T-helper 1 cell treated with Interleukin-12 subunit alpha and Interleukin-12 subunit beta and Interleukin-4 antibody, amounts not matched to agents 30 μg/mL and 1 μg/mL, for 36 hours (primary cell): ENCODE measurements at regions not wholly inside any gene's neighbourhood (a gene's known extent, or its start where the extent isn't known, plus 50 kb on each side); places are given as distances from the start of the nearest gene placed in this dataset.
A peak's percentile ranks its signal among the peaks of the same experiment; 100 is the strongest.

Experiments
- H3K27ac Mint-ChIP-seq: one replicate; pipeline ENCODE4 v1.8.0; 2021; ENCODE audit warnings: mild to moderate bottlenecking, mixed read lengths
- H3K27me3 Mint-ChIP-seq: one replicate; pipeline ENCODE4 v1.8.0; 2021; ENCODE audit warnings: low read depth, mixed read lengths
- H3K36me3 Mint-ChIP-seq: one replicate; pipeline ENCODE4 v1.8.0; 2021; ENCODE audit warnings: low read depth, mixed read lengths
- H3K4me1 Mint-ChIP-seq: one replicate; pipeline ENCODE4 v1.8.0; 2021; ENCODE audit warnings: low read depth, mixed read lengths
- H3K4me3 Mint-ChIP-seq: one replicate; pipeline ENCODE4 v1.8.0; 2021; ENCODE audit warnings: mild to moderate bottlenecking, moderate library complexity, mixed read lengths
- H3K9me3 Mint-ChIP-seq: one replicate; pipeline ENCODE4 v1.8.0; 2021; ENCODE audit warnings: mixed read lengths

DNA sequence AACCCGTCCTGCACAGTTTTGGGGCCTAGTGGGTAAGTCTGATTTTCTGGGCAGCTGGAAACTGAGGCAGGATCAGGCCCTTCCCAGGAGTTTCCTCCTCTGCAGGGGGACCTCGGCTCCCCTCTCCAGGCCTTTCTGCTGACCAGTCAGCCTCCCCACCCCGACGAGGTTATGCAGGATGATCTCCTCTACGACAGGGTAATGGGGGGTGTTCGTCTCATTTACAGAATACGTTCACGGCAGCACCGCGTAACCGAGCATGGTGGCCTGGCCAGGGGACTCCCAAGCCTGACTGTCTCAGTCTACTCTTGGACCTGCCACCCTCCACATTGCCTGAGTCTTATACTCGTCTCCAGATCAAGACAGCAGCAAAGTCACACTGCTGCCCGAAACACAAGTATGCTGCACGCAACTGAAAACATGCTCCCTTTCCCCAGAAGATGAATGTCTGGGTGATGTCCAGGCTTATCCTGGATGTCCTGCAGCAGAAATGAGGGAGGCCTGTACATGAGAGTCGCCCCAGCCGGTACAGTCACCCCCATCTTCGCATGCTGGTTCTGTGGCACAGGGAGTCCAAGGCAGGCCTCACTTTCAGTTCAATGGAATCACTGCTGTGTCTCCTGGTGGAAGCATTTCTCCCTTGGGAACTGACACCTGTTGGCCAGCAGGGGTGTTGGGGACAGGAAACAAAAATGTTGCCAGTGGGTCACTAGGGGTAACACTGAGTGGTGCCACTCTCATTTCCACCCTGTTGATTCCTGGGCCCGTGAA is 120.8 kb downstream of the SOX1 start:
- no peak overlapping the region for H3K4me3 Mint-ChIP-seq
- H3K9me3 Mint-ChIP-seq: no peaks in the 10 kb centered on the region
- H3K36me3 Mint-ChIP-seq: no peaks in the 10 kb centered on the region
- H3K27ac Mint-ChIP-seq: no peak overlapping the region
- no peaks in the 10 kb centered on the region for H3K4me1 Mint-ChIP-seq
- no peaks in the 10 kb centered on the region for H3K27me3 Mint-ChIP-seq

DNA sequence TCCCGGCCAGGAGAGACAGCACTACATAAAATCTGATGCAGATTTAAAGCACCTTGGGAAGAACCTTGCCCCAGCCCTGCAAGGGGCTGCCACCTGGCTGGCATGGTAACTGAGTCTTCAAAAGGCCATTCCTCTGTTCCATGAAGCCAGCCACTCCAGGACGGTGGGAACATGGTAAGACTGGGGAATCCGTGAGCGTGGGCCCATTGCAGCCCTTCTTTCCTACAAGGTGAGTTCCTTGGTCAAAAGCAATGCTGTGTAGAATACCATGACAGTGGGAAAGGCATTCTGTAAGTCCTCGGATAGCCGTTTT is 121.3 kb downstream of the SOX1 start:
- Mint-ChIP-seq H3K36me3 (no peaks in the 10 kb centered on the region), H3K9me3 (no peaks in the 10 kb centered on the region), H3K4me1 (no peaks in the 10 kb centered on the region), H3K27me3 (no peaks in the 10 kb centered on the region), H3K4me3 (no peak overlapping the region), H3K27ac (no peak overlapping the region)

DNA sequence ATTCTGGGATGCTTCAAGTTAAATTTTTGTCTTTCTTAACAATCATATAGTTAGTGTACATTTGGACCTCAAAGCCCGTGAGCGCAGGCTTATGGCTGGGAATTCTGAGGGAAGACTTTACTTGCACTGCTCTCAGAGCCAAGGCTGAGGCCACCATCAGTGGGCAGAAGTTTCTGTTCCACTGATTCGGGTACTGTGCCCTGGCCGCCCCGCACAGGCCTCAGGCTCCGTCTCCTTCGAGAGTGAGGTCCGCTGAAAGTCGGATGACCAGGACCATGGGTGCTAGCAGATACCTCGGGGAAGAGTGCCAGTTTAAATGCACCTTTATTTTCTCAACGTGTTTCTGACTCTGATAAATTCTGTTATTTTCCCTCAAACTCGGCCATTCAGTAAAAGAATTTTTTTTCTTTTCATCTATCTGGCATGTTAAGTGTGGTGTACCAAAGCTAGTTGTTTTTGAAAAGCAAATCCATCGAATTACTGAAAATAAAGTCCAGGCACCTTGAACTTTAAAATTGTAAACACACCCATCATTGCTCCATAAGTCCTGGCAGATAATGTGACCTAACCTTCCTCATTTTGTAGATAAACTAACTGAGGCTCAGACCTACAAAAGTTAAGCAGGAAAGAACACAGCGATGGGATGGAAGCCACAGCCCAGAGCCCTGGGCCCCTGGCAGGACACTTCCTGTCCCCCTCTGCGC is 126.7 kb downstream of the SOX1 start:
- H3K4me3 Mint-ChIP-seq: no peak overlapping the region
- H3K27ac Mint-ChIP-seq: no peak overlapping the region
- no peaks in the 10 kb centered on the region for H3K36me3 Mint-ChIP-seq
- no peaks in the 10 kb centered on the region for H3K9me3 Mint-ChIP-seq
- no peaks in the 10 kb centered on the region for H3K27me3 Mint-ChIP-seq
- no peaks in the 10 kb centered on the region for H3K4me1 Mint-ChIP-seq

DNA sequence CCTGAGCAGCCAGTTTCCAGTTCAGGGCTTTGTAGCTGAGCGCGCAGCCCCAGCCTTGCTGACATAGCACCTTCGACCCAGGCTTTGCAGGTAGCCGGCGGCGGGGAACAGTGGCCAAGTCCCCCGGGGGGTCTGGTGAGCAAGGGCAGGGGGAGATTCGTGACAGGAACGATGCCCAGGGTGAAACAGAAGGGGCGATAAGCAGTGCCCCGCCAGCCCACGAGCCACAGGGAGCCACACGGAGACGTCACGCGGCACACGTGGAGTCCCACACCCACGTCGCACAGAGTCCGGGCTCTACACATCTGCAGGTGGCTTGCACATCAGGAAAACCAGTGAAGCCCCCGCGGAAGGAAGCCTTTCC is 127.2 kb downstream of the SOX1 start:
- Mint-ChIP-seq H3K36me3 (no peaks in the 10 kb centered on the region), H3K27ac (no peak overlapping the region), H3K4me3 (no peak overlapping the region), H3K4me1 (no peaks in the 10 kb centered on the region), H3K9me3 (no peaks in the 10 kb centered on the region), H3K27me3 (no peaks in the 10 kb centered on the region)

DNA sequence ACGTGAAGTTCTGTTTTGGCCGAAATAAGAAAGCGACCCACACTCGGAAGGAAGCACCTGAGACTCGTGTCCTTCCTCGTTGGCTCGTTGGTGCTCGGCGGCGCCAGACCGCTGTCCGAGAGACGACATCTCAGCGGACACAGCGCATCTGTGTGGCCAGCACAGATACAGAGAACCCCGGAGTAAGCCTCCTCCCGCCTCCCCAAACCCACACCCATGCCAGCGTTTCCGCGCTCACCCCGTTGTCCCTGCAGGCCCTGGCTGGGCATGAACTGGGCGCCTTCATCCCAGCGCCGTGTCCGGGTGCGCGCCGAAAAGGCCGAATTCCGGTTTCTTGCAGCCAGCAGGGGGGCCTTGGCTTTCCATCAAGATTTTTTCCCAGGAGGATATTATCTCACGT is 127.6 kb downstream of the SOX1 start:
- H3K9me3 Mint-ChIP-seq: no peaks in the 10 kb centered on the region
- H3K4me1 Mint-ChIP-seq: no peaks in the 10 kb centered on the region
- no peak overlapping the region for H3K27ac Mint-ChIP-seq
- no peaks in the 10 kb centered on the region for H3K36me3 Mint-ChIP-seq
- H3K4me3 Mint-ChIP-seq: no peak overlapping the region
- no peaks in the 10 kb centered on the region for H3K27me3 Mint-ChIP-seq

DNA sequence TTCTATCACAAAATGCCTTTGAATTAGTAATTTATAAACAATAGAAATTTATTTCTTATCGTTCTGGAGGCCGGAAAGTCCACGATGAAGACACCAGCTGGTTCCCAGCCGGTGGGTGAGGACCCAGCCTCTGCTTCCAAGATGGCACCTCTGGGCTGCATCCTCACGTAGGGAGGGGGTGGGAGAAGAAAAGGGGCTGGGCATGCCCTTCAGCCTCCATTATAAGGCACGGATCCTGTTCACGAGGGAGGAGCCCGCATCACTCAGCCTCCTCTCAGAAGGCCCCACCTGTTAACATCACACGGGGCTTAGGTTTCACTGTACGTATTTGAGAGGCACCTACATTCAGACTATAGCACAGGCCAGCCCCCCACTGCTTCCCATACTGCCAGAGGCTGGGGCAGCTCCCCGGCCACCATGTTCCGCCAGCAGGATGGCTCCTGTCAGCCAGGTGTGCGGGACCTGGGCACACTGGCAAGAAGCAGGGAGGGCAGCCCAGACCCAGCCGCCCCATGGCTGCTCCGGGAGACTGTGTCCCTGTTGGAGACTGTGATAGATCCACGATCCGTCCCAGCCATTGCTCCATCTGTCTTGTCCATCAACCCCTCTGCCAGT is 131.6 kb downstream of the SOX1 start:
- H3K36me3 Mint-ChIP-seq: no peaks in the 10 kb centered on the region
- H3K27me3 Mint-ChIP-seq: no peaks in the 10 kb centered on the region
- H3K4me3 Mint-ChIP-seq: no peak overlapping the region
- H3K27ac Mint-ChIP-seq: no peak overlapping the region
- H3K4me1 Mint-ChIP-seq: no peaks in the 10 kb centered on the region
- no peaks in the 10 kb centered on the region for H3K9me3 Mint-ChIP-seq

- H3K27me3 Mint-ChIP-seq: peaks cover 15% of the 10 kb centered on the region
- no peaks in the 10 kb centered on the region for H3K36me3 Mint-ChIP-seq
- H3K4me1 Mint-ChIP-seq: peaks cover 10% of the 10 kb centered on the region
- no peak overlapping the region for H3K27ac Mint-ChIP-seq
- H3K9me3 Mint-ChIP-seq: no peaks in the 10 kb centered on the region
- H3K4me3 Mint-ChIP-seq: no peak overlapping the region
These were observed 133.3 kb downstream of the SOX1 start for GRCh38 chr13:112200200-112200599.

GRCh38 chr13:112202266-112202665 is 135.3 kb downstream of the SOX1 start:
- Mint-ChIP-seq H3K4me1 (peaks cover 12% of the 10 kb centered on the region), H3K4me3 (no peak overlapping the region), H3K27me3 (peaks cover 30% of the 10 kb centered on the region), H3K27ac (no peak overlapping the region), H3K36me3 (no peaks in the 10 kb centered on the region), H3K9me3 (no peaks in the 10 kb centered on the region)

- Mint-ChIP-seq H3K27ac (no peak overlapping the region), H3K4me3 (no peak overlapping the region), H3K4me1 (peaks cover 12% of the 10 kb centered on the region), H3K36me3 (no peaks in the 10 kb centered on the region), H3K9me3 (no peaks in the 10 kb centered on the region), H3K27me3 (peaks cover 31% of the 10 kb centered on the region)
These were observed 136.0 kb downstream of the SOX1 start for GRCh38 chr13:112202966-112203365.

DNA sequence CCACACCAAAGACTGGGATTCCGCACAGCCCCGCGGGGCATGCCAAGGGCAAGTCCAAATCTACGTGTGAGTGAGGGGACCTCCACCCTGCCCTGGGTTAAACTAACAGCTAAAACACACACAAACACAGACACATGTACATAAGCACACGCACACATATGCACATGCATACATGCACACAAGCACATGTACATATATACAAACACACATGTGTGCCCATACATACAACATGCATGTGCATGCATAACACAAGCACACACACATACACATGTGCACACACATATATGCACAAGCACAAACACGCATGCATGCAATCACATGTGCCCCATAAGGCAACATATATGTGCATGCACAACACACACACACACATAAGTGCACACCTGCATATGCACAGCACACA is 136.7 kb downstream of the SOX1 start:
- no peaks in the 10 kb centered on the region for H3K36me3 Mint-ChIP-seq
- H3K27me3 Mint-ChIP-seq: peaks cover 37% of the 10 kb centered on the region
- no peak overlapping the region for H3K4me3 Mint-ChIP-seq
- H3K9me3 Mint-ChIP-seq: no peaks in the 10 kb centered on the region
- no peak overlapping the region for H3K27ac Mint-ChIP-seq
- peaks cover 12% of the 10 kb centered on the region for H3K4me1 Mint-ChIP-seq

GRCh38 chr13:112204346-112205327 is 137.7 kb downstream of the SOX1 start:
- Mint-ChIP-seq H3K9me3 (no peaks in the 10 kb centered on the region), H3K36me3 (no peaks in the 10 kb centered on the region), H3K27ac (no peak overlapping the region), H3K4me3 (peak overlapping the region; percentile 25), H3K4me1 (peaks cover 12% of the 10 kb centered on the region), H3K27me3 (peaks cover 37% of the 10 kb centered on the region)

- no peak overlapping the region for H3K4me3 Mint-ChIP-seq
- no peak overlapping the region for H3K27ac Mint-ChIP-seq
- no peaks in the 10 kb centered on the region for H3K9me3 Mint-ChIP-seq
- H3K27me3 Mint-ChIP-seq: peaks cover 37% of the 10 kb centered on the region
- peaks cover 12% of the 10 kb centered on the region for H3K4me1 Mint-ChIP-seq
- H3K36me3 Mint-ChIP-seq: no peaks in the 10 kb centered on the region
These were observed 139.0 kb downstream of the SOX1 start for GRCh38 chr13:112205990-112206389.

DNA sequence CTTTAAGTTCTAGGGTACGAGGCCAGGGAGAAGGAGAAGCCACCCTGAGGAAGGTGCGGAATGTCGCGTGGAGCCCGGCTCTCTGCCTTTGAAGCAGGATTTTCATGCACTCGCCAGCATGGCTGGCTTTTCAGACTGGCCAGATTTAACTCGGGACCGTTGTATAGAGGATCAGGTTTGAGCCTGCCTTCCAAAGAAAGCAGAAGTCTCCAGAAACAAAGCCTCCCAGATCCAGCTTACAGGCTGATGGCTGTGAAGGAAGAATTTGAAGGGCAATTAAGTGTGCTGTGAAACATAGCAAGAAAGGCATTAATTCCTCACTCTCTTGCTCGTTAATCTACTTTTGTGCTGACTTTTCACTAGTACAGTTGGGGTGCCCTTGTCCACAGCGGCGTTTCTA is 140.2 kb downstream of the SOX1 start:
- no peaks in the 10 kb centered on the region for H3K36me3 Mint-ChIP-seq
- H3K4me3 Mint-ChIP-seq: no peak overlapping the region
- peaks cover 12% of the 10 kb centered on the region for H3K4me1 Mint-ChIP-seq
- H3K27me3 Mint-ChIP-seq: peaks cover 37% of the 10 kb centered on the region
- no peak overlapping the region for H3K27ac Mint-ChIP-seq
- H3K9me3 Mint-ChIP-seq: no peaks in the 10 kb centered on the region

- no peak overlapping the region for H3K27ac Mint-ChIP-seq
- H3K4me3 Mint-ChIP-seq: no peak overlapping the region
- no peaks in the 10 kb centered on the region for H3K36me3 Mint-ChIP-seq
- H3K9me3 Mint-ChIP-seq: no peaks in the 10 kb centered on the region
- H3K27me3 Mint-ChIP-seq: peaks cover 37% of the 10 kb centered on the region
- H3K4me1 Mint-ChIP-seq: peaks cover 12% of the 10 kb centered on the region
These were observed 141.7 kb downstream of the SOX1 start for GRCh38 chr13:112208656-112209055.
